Central memory CD4-positive, alpha-beta T cell (primary cell): ENCODE measurements at regions not wholly inside any gene's neighbourhood (a gene's known extent, or its start where the extent isn't known, plus 50 kb on each side); places are given as distances from the start of the nearest gene placed in this dataset.

Source experiments
- DNase-seq: peaks from one replicate; pipeline ENCODE4 v3.0.0; 2022

DNA sequence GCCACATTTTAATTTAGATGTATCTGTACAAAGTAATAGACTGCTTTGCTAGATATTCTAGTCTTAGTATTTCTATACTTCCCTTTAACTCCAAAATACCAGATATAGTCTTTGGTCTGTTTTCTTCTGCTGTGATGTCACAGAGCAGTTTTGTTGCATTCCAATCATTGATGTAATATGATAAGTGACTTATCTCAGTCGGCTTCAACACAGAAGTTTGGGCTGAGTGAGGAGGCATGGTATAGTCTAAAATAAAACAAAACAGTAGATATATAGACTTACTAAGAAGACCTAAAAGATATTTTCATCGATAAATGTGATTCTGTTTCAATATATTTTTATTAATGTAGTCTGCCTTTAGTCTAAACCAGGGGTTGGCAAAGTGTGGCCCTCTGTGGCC lies 169.9 kb downstream of the DCK start:
- DNase-seq = no peak

DNA sequence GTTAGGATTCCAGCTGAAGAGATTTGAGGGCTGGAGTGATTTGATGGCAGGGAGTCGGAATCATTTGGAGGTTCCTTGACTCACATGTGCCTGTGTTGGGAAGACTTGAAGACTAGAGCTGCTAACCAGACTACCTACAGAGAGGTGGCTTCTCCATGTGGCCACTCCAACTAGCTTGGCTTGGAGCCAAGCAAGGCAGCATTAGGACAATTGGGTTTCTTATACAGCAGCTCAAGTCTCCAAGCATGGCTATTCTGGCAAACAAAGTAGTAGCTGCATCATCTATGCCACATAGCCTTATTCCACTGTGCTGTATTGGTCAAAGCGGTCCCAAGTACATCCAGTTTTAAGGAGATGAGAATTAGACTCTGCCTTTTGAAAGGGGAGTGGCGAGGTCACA lies 171.7 kb upstream of the SLC4A4 start:
- DNase-seq = no peak

DNA sequence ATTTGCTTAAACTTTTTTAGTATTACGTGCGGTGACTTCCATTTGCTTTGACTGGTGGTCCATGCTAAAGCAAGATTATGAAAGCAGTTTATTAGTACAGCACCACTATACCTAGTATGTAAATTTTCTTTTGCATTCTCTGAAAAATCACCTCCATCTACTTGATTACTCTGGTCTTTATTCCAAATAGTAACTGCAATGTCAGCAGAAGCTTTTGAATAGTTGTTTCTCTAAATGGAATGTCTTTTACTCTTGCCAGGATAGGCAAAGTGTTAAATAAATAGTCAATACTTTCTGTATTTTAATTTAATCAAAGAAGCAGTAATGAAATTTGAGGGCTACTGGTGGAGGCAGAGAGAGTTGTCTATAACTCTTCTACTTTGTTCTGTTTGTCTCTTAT lies 167.2 kb upstream of the SLC4A4 start:
- DNase-seq = no peak

DNA sequence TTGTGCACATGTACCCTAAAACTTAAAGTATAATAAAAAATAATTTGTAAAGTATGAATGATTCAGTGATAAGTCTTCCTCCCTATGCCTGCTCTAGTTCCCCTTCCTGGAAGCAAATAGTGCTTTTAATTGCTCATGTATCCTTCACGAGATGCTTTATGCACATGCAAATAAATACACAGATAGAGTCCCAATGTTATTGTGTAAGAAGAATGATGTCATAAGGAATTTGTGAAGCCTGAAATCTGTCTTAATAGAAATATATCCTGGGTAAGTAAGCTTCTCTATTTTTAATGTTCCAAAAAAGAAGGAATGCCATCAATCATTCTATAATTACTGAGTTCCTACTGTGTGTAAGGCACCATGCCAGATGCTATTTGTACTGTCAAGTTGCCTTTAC lies 157.5 kb upstream of the SLC4A4 start:
- DNase-seq = no peak

DNA sequence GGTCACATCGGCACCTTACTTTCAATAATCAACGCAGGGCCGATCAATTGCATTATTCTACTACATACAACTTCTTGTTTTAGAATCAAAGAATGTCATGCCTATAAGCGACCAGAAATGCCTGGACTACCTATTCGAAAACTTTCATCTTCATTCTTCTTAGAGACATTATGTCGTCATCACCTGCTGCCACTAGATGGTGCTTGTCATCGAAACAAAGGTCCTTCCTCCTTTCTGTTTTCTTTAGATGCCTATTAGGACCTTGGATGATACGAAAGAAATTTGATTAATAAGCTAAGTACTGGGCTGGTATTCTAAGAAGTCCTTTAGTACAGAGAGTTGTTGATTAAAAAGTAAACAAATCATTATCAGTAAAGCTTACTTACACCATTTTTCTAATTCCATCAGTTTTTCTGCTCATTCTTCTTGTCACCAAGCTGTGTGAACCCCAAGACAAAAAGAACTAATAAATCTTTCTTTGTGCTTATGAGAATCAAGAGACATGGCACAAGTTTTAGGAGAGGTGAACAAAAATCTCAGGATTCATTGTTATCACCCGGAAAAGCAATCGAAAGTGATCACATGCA lies 154.5 kb upstream of the SLC4A4 start:
- peak; percentile 38 for DNase-seq

DNA sequence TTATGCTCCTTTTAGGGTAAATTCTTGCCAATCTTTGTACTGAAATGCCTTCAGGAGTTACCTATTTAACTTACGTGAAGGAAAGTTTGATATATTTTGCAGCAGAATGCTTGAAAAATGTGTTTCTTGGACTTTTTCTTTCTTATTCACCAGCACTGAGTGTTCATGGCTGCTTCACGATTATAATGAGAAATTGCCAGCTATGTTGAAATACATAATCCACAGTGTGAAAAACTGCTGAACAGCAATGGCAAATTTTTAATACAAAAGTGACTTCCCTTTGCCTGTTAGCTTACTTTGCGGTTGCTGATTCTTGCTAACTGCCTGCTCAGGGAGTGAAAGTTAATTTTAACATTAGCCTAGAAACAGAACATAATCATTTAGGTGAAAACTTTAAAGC lies 153.8 kb upstream of the SLC4A4 start:
- no peak for DNase-seq

DNA sequence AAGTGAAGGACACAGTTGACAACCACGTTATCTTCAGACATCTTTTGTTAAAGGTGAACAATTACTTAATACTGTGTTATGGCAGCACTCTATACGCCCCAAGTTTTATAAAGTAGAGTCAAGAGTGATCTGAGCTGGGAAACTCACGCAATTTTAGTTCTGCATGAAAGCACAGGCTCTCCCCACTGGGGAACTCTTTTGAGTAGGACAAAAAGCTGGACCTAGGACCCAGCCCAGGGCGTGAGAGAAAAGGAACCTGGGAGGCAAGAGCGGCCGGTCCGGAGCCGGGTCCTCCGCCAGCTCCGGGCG lies 152.6 kb upstream of the SLC4A4 start:
- no peak for DNase-seq

DNA sequence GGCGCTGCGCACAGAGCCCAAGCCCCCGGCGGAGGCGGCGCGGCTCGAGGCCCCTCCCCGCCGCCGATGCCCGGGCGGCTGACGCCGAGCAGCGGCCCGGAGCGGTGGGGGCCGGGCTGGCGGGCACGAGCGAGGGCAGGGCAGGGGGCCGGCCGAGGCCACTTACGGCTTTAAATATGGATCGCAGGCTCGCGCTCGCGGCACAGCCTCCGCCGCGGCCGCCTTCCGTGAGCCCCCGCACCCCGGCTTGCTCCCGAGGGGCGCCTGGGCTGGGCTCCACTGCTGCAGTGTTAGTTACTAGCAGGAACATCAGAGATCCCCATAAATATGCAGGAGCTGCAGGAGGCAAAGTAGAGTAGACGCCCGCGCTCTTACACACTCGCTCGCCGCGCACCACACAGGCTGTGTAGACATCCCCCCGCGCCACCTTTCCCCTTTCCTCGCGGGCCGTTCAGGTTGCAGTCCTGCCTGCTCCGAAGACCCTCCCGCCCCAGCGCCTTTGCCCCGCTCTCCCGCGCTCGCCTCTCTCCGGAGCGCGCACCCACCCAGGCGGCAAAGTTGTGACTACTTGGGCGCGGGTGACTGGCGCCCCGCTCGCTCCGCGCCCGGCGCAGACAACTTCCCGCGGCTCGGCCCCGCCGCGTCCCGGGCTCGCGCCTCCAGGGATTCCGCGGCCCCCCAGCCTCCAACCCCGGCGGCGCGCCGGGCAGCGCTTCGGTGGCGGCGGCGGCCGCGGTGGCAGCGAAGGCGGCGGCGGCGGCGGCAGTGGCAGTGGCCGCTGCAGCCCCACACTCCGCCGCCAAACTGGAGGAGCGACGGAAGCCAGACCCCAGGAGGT lies 152.0 kb upstream of the SLC4A4 start:
- peak; percentile 17 for DNase-seq

DNA sequence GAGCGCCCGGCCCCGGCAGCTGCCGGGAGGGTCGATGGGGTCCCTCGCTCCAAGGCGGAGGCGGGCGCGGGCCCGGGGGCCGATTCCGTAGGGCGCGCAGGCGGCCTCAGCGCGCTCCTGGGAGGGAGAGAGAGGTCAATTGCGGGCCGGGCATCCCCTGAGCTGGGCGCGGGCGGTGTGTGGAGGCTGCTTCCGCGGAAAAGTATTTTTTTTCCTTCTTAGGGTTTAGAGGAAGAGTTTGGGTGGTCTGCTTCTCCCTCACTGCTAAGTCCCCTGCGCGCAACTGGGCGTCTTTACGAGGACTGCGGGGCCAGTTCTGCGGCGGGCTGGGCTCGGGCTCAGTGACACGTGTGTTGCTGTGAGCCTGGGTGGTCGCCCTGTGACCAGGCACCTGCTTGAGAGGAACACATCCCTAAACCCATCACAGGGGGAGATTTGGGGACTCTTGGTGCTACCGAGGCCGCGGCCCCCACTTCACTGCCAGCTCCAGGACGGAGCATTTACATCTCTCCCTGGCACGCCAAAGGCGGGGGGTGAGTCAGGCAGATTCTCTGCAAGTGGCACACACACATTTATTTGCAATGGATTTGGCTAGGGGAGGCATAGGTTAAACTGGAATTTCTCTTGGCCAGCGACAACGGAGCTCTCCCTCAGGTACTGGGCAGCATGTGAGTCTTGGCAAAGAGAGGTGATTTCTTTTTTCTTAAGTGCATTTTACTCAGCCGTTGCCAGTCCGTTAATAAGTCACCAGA lies 151.2 kb upstream of the SLC4A4 start:
- no peak for DNase-seq

DNA sequence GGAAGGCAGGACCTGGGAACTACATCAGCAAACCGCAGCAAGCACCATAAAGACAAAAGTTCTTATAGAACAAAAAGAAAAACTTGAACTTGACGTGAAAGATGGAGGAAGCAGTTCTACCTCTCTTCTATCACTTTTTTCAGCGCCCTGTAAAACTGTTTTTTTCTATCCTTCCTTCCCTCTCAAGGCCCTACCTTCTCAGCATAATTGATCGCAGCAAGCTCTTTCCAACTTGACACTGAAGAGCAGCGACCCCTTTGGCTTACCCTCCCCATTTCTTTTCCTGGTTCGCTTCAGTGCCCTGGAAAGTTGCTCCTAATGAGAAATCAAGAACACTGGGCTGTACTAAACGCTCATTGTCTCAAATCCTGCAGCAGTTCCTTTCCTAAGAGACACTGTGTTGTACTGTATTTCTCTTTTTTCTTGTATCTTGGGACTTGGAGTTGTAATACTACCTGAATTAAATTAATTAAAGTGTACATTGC lies 150.6 kb upstream of the SLC4A4 start:
- no peak for DNase-seq

DNA sequence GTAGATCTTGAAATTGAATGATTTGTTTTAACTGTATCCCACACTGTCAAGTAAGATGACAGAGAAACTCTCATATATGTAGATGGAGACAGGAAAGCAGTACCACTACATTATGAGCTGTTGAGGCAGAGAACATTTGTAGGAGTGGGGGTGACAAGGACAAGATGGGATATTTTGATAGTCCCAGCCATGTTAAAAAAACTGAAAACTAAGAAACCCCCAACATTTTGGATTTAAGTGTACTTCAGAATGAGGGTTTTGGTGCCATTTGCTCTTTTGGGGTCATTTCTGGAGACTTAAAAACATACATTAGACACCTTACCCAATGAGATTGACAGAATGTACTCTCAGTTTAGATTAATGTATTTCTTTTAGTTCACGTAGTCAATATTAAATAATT lies 149.9 kb upstream of the SLC4A4 start:
- DNase-seq = no peak

DNA sequence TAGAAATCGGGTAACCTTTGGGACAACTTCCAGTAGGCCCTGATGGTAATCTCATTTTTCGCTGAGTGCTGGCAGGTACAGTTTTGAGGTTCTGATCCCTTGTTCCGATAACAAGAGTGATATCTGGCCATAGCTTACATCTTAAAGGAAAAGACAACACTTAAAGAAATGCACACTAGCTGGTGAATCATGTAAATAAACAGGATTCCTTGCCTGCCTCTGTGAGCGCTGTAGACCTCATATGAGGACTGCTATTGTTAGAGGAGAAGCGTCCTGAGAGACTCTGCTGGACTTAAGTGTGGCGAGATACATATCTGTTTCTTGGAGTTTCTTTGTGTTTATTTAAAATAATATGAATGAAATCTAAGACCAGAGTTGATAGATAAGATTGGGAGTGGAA lies 149.3 kb upstream of the SLC4A4 start:
- no peak for DNase-seq

DNA sequence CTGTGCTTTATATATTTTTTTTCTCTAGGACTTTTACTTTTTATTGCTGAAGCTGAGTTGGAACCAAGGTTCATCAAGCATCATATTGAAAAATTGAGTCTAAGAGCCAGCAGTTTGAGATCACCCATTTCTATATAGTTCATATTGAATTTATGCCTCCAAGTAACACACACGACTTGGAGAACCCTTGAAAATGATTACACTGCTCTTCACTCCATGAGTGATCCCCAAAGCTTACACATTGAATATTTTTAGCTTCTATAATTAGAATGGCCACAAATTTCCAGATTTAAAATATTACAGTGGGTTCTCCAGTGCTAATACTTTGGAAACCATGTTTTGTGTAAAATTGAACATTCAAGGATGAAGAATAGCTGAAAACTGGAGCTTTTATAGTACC lies 144.4 kb upstream of the SLC4A4 start:
- no peak for DNase-seq

DNA sequence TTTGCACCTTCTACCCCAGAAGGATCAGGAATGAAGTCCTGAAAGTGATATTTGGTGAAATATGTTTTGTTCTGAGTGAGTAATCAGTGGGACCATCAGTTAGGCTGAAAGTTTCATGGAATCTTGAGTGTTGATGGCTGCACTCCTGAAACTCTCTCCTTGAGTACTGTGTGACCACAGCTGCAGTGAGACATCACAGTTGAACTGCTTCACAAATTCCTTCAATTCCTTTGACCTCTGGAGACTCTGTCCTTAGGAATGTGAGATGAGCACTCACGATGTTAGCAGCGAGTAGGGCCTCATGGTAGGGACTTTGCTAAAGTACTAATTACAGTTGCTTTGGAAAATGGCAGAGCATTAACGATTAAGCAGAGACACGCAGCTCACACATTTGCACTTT lies 142.9 kb upstream of the SLC4A4 start:
- no peak for DNase-seq

DNA sequence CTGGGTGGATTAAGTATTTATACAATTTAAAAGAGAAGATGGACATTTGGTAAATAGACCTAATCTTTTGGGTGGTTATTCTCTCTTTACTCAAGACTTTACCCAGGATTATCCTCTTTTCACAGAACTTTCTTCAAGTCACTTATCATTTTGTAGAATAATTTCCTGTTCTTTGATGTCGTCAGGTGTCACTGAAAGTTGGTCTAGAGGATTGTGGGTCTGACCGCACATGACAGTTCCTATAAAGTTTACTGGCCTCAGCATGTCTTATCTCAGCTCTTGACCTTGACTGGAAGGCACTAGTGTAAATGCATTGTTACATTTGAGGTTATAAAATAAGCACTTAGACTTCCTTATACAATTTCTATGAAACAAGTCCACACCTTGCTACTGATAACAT lies 139.9 kb upstream of the SLC4A4 start:
- peak; percentile 27 for DNase-seq

DNA sequence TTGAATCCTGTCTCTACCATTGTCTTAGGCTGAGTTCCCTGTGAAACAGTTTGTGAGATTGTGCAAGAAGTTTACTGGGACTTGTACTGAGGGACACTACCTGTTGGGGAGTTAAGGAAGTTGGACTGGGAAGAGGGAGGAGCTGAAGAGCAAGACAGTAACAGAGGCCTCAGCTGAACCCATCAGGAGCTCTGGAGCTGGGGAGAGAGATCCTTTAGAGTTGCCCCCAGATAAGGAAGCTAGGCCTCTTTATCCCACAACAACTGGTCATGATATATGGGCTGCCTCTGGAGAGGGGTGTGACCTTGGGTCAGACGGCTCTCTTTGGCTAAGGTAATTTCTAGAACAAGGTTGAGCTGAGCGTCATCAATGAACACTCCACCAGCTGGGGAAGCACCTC lies 137.8 kb upstream of the SLC4A4 start:
- no peak for DNase-seq

DNA sequence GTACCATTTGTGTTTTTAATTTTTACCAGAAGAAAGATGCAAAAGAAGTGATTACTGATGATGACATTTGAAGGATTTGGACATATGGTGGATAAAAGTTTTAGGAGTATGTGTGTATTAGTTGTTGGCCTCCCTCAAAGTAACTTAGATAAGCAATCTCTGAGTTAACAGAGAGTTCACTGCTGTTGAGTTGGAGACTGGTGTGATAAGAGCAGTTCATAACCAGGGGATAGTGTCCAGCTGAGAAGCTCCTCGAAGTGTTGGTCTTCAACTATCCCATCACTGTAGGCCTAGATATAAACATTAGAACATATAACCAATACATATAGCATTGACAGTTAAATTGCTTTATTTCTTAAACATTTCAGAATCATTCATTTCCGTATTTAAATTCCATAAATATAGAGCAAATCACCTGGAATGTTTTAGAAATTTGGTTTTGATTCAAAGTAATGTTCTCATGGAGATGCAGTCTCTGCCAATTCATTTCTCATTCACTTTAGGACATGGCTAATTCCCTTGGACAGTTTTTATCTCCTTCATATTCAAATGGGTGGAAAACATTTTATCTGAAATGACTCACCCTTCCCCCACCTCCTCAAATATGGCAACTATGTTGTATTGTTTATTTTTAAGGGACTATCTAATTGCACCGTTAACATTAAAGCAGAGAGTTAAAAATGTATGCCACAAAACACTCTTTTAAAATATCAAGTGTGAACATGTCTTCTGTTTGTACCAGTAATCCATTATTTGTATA lies 136.8 kb upstream of the SLC4A4 start:
- DNase-seq = no peak

DNA sequence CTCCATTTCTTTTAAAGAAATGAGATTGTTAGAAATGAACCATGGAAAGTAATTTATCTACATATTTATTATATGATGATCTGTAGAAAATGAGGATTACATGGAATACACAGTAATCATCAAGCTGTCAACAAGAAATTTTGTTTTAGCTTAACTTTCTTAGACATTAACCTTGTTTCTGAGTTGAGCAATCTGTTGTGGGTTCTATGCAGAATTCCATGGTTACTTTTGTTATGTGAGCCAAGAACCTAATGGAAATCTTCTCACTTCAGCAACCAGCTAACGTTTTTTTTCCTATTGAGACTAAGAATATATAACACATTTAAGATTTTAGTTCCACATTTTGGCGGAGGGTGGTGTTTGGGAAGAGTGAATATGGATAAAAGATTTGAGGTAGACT lies 136.1 kb upstream of the SLC4A4 start:
- DNase-seq = no peak

DNA sequence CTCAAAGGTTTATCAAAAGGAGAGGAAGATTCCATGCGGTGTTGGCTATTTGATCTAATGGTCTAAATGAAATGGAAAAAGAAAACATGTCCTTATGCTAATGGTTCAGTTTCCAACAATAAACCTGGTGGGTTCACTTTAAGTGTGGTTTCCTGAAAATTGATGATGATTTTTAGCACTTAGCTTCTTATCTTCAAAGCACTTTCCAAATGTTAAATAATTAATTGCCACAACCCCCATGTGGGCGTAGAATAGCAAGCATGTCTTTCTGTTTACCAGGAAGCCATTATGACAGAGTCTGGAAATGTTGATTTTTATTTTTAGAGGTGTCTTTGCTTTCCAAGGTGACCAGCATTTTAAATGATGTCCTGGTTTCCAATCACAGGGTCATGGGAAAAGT lies 134.8 kb upstream of the SLC4A4 start:
- DNase-seq = no peak

DNA sequence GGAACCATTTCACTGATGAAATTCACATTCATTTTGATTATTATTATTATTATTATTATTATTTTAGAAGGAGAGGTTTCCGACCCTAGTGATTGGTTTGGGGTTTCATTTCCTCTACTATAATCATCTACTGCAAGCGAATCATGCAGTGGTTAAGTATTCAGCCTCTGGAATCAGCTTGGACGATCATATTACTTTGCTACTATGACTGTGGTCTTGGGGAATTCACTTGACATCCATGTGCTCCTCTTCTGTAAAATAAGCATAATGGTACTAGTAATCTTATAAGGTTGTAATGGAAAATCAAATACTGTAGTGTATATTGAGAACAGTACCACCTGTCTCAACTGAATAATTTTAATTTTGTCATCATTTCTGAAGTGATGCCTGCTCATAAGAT lies 132.1 kb upstream of the SLC4A4 start:
- no peak for DNase-seq

DNA sequence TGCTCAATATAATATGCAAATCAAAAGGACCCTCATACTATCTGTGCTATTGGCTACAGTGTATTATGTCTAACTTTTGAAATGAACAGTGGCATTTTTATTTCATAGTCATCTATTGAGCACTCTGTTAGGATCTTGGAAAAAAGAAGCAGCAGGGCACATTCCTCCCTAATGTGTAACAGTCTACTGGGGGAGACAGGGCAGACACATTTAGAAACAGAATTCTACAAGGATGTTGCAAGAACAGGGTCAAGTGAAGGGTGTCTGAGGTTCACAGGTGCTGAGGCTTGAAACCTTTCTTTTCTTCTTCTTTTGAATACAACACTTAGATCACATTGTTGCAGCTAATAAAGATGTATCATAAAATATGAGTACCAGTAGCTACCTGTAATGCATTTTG lies 129.7 kb upstream of the SLC4A4 start:
- DNase-seq = no peak

DNA sequence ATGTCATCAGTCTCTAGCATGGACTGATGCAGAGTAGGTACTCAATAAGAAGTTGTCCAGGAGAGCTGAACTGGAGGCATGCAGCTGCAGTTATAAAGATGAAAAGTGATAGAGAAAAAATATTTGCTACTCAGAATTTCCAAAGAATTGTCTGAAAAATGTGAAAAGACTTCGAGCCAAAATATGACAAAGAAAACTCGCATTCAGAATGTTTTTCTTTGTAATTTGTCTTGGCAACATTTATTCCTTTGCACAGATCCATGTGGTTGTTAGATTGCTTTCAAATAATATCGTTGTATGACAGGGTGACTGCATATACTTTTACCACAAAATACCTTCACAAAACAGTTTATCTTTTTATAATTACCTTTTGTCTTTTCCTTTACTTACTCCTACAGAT lies 128.0 kb upstream of the SLC4A4 start:
- no peak for DNase-seq

DNA sequence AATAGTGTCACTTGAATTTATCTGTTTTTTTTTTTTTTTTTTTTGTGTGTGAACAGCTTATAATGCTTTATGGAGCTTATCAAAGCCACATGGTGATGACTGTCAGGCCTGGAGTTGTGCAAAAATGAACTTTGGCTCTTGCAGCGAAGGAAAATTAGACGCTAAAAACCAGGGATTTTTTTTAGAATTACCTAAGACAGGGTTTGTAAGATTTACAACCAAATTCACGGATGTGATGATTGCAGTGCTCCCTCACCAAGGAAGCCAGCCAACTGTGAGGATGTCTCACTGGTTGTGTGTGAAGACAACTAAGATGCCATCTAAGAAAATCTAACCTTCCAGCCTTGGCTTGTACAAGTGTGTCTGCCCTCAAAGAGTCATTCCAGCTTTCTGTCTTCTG lies 127.1 kb upstream of the SLC4A4 start:
- no peak for DNase-seq
